HG03066 (cell line): ENCODE measurements at regions not wholly inside any gene's neighbourhood (a gene's known extent, or its start where the extent isn't known, plus 50 kb on each side); places are given as distances from the start of the nearest gene placed in this dataset.
A peak's percentile ranks its signal among the peaks of the same experiment; 100 is the strongest.

ENCODE experiments used
- ATAC-seq: cut with Tn5 transposase; IDR thresholded peaks from one replicate; pipeline ENCODE4 v1.9.1; 2021; ENCODE audit warnings: low read depth; ENCODE audit not compliant: unreplicated experiment

DNA sequence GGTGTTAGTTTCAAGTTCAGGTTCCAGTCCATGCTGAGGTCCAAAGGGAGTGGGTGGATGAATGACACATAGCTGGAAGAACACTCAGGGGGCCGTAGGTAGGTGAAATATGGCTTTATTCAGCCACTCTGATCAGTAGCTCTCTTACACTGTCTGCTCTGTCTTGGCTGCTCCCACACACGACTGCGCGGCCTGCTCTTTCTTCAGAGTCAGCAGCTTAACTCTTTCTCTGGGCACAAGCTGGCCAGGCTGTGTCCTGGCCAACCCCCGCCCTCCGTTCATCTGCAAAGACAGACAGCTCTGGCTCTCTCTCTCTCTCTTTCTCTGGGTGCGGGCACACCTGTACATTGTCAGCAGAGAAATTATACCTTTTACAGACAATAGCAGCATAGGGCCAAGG lies 317.4 kb upstream of the SORCS1 start:
- no peak for ATAC-seq

DNA sequence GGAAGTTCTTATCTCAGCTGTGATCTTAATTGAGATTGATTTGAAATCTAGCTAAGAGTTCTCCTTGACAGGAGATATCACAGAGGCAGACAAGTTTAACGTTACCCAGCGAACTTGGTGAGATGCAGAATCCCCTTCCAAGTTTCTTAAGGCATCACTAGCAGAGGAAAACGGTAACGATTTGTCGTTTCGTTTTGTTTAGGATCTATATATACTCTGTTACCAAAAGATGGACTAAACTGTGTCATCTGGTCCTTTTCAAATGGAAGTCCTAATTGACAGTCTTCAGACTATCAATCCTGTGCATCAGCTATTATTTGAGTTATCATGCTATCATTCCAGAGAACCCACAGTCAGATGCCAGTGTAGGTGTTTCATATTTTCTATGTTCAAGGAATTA lies 316.7 kb upstream of the SORCS1 start:
- ATAC-seq = no peak

DNA sequence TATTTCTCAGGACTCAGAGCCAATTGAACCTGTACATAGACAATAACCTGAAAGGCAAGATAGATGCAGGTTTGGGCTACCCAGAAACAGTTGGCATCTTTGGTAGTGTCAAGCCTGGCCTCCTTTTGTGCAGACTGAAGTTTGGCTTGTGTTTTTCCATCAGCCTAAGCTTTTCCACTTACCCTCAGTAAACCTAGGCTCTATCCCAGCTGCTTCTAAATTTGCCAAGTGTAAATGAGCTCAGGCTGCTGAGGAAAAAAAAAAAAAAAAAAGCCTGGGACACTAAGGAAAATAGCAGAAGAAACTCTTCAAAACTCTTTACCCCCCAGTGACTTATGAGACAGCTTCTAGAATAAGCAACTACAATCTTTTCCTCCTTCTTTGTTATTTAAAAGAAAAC lies 316.3 kb upstream of the SORCS1 start:
- ATAC-seq = no peak

DNA sequence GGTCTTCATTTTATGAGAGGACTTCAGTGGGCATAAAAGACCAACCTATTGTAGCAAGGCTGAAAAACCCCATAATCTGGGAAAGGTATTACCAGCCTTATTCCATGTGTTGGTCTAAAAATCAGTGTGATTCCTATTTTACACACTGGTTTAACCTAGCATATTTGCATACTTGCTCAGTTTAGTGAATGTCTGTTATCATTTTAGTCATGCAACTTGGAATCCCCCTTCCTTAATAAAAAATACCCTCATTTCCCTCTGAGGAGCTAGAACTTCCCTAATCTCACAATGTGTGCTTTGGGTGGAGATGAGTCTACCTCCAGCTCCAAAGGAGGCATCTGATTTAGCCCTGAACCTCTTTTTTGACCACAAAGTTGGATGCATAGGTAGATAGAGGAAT lies 312.8 kb upstream of the SORCS1 start:
- no peak for ATAC-seq

DNA sequence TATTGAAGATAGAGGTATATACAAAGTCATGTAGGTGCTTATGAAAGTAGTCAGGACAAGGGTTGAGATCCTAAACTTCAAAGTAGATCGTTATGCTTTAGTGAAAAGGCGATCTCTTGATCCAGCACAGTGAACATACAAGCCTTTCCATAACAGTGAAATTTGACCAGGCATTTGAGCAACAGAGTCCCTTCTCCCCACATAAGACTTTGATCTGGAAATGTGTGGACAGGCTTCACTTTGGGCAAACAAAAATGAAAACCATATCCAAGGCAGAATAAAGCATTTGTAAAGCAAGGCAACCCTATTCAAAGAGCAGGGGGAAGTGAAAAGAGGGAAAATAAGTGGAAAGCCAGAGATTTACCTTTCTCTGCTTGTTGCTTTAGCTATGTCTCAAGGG lies 311.9 kb upstream of the SORCS1 start:
- no peak for ATAC-seq

DNA sequence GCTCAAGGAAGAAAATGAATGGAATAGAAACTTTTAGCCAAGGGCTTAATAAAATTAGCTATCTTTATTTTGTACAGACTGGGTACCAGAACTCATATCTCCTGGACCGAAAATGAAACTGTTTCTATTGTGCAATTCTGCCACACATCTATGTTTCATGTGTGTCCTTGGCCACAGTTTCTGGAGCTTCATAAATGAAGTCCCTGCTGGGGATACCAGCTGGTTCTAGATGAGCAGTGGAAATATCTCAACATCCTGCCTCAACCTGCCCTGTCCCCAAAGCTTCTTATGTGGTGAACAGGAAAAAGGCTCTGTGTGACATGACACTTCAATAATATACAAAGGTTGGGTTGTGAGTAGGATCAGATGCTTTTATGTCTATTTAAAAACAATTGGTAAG lies 310.1 kb upstream of the SORCS1 start:
- no peak for ATAC-seq

DNA sequence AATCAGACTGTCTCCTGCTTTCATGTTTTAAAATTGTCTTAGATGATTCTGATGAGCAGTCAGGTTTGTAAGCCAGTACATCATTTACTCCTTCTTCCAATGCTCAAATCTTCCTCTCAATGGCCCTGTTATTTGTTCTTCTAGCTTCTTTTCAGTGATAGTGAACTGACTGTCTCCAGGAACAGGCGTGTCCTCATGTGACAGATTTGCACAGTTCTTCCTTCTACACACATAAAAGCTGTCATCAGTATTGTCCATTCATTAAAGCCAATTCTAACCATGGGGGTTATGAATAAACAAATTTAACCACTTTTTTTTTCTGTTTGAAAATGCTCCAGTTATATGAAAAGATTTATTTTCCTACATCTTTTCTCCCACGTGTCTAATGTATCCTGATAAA lies 308.7 kb upstream of the SORCS1 start:
- no peak for ATAC-seq

DNA sequence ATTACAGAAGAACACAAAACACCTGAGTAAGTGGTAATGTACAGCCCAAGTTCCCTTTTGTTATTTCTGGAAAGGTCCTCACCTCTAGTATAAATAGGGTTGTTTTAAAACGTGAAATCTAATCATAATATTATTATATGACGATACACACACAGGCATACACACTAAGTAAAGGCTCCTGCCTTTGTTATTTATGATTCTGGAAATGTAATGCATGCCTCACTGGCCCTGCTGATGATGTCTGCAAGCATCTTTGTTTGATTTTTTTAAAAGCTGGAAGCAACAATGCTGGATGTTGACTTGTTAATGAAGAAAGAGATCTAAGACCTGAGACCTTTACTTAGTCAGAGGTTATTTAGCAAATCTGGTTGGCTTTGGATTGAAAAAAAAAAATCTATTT lies 307.4 kb upstream of the SORCS1 start:
- no peak for ATAC-seq

DNA sequence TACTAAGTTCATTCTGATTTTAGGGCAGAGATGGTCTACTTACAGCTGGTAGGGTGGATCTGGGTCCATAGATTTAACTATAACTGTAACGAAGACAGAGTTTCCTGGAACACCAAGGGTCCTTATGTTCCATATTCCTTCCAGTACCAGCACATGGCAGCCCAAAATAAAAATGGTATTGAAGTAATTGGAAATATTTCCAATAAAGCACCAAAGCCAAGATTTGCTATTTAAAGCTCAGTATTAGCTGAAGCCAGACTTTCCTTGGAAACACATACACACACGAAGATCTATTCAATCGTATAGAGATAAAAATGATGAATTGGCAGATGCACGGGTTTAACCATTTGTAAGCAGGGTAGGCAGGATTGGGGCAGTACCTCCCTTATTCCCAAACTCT lies 289.1 kb upstream of the SORCS1 start:
- no peak for ATAC-seq

DNA sequence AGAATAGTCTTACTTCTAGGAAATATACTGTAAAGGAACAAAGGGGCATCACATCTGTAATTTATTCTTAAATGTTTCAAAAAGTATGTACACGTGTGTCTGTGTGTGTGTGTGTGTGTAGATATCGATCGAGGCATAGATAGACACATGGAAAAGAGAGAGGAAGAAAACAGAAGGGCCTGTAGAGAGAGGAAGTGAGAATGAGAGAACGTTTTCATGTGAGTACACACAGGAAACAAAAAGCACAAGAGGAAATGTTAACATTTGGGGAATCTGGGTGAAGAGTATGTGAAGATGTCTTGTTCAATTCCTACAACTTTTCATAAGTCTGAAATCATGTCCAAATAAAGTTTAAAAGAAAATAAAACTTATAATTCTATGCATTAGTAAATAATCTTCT lies 286.5 kb upstream of the SORCS1 start:
- ATAC-seq = peak; percentile 58

DNA sequence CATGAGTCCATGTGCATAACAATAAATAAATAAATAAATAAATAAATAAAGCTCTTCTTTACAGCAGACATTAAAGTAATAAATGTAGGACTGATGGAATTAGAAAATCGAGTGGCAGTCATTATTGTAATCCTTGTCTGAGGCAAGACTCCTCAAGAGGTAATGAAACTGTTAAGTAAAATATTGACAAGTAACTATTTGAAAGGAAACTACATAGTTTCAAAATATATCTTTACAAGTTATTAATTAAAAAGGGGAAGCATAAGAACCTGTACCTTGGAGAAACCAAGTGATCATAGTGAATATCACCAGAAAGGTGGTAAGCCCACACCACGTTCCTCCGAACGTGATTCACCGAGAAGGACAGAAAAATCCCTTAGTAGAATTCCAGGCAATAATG lies 285.6 kb upstream of the SORCS1 start:
- ATAC-seq = peak; percentile 59

DNA sequence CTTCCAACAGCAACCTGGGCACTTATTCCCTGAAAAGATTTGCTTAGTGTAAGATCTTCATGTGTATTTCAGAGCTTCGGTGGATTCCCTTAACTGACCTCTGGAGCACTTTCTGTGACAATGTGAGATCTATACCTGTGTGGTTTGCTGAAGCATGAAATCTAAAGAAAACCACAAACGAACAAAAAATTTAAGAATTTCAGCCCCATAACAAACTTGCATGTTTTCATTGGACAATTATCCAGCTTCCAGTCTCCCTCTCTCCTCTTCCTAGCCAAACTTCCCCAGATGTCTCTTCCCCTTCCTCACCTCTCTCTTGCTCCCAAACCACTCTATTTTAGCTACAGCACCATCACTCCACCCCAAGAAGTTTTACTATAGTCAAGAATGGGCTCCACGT lies 279.9 kb upstream of the SORCS1 start:
- peak; percentile 53 for ATAC-seq

DNA sequence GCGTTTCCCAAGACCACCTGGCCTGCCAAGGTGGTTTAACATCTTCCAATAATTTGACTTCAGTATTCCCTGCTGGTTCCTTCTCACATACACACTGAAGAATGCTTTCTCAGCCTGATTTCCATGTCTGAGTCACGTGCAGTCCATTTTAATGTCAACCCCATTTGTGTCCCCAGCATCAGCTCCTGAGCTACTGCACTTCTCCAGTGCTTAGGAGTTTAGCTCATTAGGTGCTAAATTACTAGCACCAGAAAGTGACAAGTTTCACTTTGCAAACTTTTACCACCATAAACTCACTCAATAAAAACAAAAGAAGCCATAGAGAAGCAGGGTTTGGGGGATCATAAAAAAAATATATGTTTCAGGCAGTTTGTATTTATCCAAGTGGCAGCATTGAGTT lies 279.3 kb upstream of the SORCS1 start:
- peak; percentile 31 for ATAC-seq

DNA sequence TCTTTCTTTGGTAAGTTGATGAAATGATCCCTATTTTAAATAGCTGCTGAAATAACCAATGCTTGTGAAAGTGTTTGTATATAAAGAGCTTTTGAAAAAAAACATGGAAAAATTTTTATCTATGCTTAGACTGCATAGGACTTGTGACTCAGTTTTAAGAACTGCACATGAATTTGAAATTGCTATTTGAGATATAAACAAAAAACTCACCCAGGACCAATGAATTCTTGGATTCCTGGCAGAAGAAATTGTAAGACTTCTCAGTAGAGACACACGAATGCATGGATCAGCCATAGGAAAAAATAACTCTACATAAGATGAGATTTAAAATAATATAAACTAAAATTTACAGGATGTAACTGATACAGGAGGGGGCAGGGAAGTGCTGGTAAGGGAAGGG lies 278.8 kb upstream of the SORCS1 start:
- ATAC-seq = no peak

DNA sequence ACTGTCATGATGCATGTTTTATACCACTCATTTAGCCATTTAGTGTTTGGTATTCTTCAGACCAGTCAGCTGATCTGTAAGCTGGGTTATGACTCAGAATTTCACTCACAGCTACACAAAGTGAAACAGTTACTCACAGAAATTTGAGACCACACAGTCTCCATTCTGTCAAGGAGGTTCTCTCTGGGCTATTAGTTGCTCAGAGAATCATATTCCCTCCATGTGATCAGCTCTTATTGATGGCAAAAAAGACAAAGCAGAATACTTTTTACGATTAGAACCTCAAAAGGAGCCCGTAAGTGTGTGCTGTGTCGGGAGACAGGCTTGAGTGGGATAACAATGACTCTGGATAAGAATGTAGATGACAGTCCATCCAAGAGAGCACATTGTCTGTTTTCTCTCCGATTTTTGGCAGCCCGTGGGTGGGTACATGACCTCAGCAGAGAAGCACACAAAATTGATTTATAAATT lies 277.6 kb upstream of the SORCS1 start:
- peak; percentile 90 for ATAC-seq

DNA sequence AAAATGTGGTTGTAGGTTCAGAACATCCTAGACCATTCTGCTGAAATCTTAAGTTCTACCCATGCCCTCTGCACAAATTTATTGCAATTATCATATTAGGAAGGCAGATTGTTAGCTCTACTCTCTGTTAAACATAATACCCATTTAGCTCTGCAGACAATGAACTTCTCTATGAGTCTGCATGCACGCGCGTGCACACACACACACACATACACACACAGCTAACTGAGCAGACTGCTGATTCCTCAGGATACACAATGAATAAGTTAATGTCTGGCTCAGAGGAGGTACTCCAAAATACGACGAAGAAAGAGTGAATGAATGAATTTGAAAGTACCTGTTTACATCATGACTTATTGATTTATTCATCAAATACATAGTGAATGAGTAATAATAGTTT lies 276.2 kb upstream of the SORCS1 start:
- ATAC-seq = no peak

DNA sequence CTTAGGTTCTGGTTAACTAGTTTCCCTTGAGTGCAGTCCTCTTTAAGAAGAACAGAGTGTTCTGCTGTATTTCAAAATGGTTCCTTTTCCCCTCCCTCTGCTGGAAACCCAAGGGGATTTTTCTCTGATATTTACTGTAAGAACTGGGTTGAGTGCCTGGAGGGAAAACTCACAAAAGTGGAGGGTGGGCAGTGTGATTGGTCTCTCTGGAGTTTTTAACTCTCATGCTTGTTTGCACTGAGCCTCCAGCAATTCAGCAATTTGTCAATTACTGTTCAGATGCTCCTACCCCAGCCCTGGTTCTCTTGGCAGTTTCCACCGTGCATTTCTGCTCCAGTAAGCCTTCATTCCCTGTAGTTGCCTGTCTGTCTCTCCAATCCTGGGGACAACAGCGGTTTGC lies 273.4 kb upstream of the SORCS1 start:
- ATAC-seq = no peak

DNA sequence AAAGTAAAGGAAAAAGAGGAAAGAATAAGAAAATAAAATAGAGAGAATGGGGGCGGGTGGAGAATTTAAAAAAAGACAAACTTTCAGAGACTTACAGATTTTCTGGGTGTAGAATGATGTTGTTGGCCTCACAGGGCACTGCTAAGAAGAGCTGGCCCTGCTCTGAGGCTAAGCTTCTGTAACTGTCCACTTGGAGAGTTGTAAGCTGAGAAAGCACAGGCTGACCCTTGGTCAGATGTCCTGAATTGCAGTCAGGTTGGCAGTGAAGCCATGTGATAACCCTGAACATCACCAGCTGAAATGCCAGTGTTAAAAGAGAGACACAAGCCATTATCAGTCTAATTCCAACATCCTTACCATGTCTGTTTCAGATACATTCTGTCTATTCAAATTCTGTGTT lies 272.1 kb upstream of the SORCS1 start:
- no peak for ATAC-seq

DNA sequence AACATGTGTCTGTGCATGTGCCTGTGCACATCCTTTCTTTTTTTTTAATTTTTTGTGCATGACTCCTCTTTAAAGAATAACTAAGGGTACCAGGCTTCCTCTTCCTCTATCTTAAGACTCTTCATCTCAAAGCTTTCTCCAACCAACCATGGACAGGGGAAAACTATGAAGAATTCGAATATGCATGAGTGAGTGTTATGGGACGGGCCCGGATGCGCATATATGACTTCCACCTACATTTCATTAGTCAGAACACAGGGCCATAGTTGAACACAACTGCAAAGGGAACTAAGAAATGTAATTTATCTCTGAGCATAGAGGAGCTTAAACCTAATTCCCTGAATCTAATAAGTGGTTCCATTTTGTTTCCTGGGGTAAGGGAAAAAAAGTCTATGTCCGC lies 270.3 kb upstream of the SORCS1 start:
- no peak for ATAC-seq

DNA sequence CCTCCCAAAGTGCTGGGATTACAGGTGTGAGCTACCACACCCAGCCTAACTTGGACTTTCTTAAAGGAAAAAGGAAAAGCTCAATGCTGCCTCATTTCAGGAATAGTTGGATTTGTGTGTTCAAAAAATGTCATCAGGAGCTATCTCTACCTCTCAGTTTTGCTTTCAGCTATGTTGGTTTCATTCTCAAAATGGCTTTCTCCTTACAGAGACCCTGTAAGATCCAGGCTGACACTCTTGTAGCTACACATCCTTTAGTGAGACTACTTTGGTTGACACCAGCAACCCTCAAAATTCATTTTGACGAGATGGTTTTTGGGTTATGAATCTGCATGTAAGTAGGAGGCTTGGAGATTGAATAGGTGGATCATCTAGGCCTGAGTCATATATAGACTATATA lies 269.7 kb upstream of the SORCS1 start:
- ATAC-seq = no peak

DNA sequence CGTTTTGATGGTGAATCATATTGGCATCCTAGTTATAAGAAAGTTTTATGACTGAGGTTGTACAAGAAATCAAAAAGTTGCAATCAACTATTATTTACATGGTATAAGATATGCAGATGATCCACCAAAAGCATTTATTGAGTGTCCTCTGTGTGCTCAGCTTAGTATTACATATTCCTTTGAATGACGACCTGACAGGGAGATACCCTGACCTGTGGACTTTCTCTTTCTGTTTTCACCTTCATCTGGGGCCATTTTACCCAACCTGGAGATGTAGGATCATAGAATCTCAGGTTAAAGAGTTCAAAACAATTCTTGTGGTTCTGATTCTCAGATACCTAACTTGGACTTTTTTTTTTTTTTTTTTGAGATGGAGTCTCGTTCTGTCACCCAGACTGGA lies 269.1 kb upstream of the SORCS1 start:
- ATAC-seq = no peak

DNA sequence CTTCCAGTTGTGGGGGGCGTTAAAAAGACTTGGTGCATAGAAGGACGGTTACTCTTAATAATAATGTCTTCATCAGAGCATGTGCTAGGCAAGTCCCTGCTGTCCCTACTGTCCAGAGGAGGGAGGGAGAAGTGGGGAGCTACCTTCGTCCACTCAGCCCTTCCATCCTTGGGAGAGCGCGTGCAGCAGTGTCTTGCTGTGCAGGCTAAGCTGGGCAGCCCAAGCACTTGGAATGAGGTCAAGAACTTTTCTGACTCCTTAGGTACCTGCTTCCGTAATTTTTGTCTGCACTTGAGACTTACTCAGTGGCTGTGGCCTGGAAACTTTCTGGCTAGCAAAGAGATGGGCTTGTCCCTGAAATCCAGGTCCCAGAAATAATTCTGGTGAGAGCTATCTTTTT lies 265.9 kb upstream of the SORCS1 start:
- ATAC-seq = no peak

DNA sequence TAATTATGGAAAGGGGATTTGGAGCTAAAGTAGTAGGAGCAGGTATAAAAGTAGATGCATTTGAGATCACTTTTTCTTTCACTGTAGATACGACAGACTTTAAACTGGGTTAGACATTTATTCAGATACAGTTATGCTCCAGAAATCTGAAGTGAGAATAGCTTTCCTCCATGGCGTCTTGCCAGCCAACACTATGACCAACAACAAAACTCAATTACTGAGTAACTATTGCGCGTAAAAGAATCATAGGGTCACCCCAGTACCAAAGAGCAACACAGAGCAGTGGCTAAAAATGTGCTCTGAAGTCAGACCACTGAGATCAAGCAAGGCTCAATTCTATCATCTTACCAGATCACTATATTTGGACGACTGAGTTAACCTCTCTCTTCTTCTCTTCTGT lies 262.5 kb upstream of the SORCS1 start:
- ATAC-seq = no peak
